PFSK-1 (cell line): ENCODE measurements at regions not wholly inside any gene's neighbourhood (a gene's known extent, or its start where the extent isn't known, plus 50 kb on each side); places are given as distances from the start of the nearest gene placed in this dataset.

Source experiments
- FOXP2 ChIP-seq: optimal IDR thresholded peaks from 2 replicates; pipeline ENCODE3; 2011; ENCODE audit warnings: borderline replicate concordance, control low read depth, inconsistent platforms; ENCODE audit not compliant: insufficient read depth; ENCODE audit errors: extremely low read length, extremely low read depth
- POLR2AphosphoS5 ChIP-seq: IDR thresholded peaks from 2 replicates; pipeline ENCODE4 v1.6.1; 2012; ENCODE audit warnings: low read depth, mild to moderate bottlenecking, control low read depth, low read length, moderate library complexity
- TAF1 ChIP-seq: IDR thresholded peaks from 2 replicates; pipeline ENCODE4 v1.6.1; 2012; ENCODE audit warnings: low read length, control low read depth, borderline replicate concordance; ENCODE audit not compliant: insufficient read depth
- TF ChIP-seq, protein P1 (sequence below), 2 experiments: IDR thresholded peaks; 2 replicates each; pipeline versions ENCODE4 v1.6.1 to v1.8.0; 2011 to 2012; ENCODE audit warnings: low read depth in 2 of 2, low read length in 2 of 2, control low read depth in 1 of 2, inconsistent platforms in 1 of 2, mild to moderate bottlenecking in 1 of 2, moderate library complexity in 1 of 2; ENCODE audit not compliant: insufficient read depth in 1 of 2

DNA sequence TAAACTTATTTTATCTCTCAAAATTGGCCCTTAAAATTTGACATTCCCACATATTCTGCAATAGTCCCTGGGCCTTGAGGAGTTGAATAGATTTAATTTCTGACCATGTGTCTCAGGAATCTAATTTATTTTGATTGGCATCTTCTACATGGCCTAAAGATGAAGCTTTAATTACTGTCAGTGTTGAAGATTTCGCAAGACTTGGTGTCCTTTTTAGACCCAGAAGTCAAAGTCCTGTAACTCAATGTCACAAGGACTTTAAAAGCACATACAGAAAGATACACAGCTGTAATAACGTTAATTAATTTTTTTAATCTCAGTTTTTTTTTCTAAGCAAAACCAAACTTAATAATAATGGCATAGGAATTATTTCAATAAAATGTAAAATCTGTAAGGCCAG lies 163.9 kb downstream of the SUCNR1 start:
- TF ChIP-seq POLR2AphosphoS5 (no peak), TAF1 (no peak), FOXP2 (no peak)
- TF ChIP-seq, protein P1, sequence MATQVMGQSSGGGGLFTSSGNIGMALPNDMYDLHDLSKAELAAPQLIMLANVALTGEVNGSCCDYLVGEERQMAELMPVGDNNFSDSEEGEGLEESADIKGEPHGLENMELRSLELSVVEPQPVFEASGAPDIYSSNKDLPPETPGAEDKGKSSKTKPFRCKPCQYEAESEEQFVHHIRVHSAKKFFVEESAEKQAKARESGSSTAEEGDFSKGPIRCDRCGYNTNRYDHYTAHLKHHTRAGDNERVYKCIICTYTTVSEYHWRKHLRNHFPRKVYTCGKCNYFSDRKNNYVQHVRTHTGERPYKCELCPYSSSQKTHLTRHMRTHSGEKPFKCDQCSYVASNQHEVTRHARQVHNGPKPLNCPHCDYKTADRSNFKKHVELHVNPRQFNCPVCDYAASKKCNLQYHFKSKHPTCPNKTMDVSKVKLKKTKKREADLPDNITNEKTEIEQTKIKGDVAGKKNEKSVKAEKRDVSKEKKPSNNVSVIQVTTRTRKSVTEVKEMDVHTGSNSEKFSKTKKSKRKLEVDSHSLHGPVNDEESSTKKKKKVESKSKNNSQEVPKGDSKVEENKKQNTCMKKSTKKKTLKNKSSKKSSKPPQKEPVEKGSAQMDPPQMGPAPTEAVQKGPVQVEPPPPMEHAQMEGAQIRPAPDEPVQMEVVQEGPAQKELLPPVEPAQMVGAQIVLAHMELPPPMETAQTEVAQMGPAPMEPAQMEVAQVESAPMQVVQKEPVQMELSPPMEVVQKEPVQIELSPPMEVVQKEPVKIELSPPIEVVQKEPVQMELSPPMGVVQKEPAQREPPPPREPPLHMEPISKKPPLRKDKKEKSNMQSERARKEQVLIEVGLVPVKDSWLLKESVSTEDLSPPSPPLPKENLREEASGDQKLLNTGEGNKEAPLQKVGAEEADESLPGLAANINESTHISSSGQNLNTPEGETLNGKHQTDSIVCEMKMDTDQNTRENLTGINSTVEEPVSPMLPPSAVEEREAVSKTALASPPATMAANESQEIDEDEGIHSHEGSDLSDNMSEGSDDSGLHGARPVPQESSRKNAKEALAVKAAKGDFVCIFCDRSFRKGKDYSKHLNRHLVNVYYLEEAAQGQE (IDR thresholded peaks at IDR 0.05; ENCODE audit: insufficient read depth in 1 of 2, low read depth in 2 of 2, low read length in 2 of 2) = no peak
